ENCODE measurements at regions not wholly inside any gene's neighbourhood (a gene's known extent, or its start where the extent isn't known, plus 50 kb on each side); places are given as distances from the start of the nearest gene placed in this dataset.

- TF ChIP-seq EP300 (IDR thresholded peaks at IDR 0.05) (no peak), CTCF (IDR thresholded peaks at IDR 0.05) (no peak), POLR2AphosphoS5 (IDR thresholded peaks at IDR 0.05) (no peak), POLR2A (IDR thresholded peaks at IDR 0.05) (no peak)
Measured at GRCh38 chr2:848099-848498, 102.5 kb upstream of the SNTG2 start.
